ENCODE measurements at regions not wholly inside any gene's neighbourhood (a gene's known extent, or its start where the extent isn't known, plus 50 kb on each side); places are given as distances from the start of the nearest gene placed in this dataset.

GRCh38 chr4:31334086-31334910 lies 614.1 kb downstream of the PCDH7 start:
- ATAC-seq (ENCODE audit: low FRiP score in 2 of 2), result no peak
- 70 to 74% methylated on average over 2 of the region's 2 CpGs for WGBS, 2 donors
- no peaks in the 10 kb centered on the region for H3K27me3 ChIP-seq

GRCh38 chr4:31338000-31338399 lies 617.8 kb downstream of the PCDH7 start:
- no peak for ATAC-seq (ENCODE audit: low FRiP score in 2 of 2)
- H3K36me3 ChIP-seq, result no peaks in the 10 kb centered on the region

More at GRCh38 chr4:31334086-31334910, 614.1 kb downstream of the PCDH7 start:
- H3K4me1 ChIP-seq, result no peaks in the 10 kb centered on the region
- H3K36me3 ChIP-seq, result no peaks in the 10 kb centered on the region
- DNase-seq, result no peak
- no peak overlapping the region for H3K4me3 ChIP-seq
- no peak overlapping the region for H3K27ac ChIP-seq
- TF ChIP-seq POLR2AphosphoS5 (IDR thresholded peaks at IDR 0.05), result no peak
- TF ChIP-seq CTCF (IDR thresholded peaks at IDR 0.05), result no peak
- TF ChIP-seq POLR2A (IDR thresholded peaks at IDR 0.05), result no peak
- no peak for TF ChIP-seq EP300 (IDR thresholded peaks at IDR 0.05)
- no peaks in the 10 kb centered on the region for H3K9me3 ChIP-seq

GRCh38 chr4:31341601-31342359 lies 621.6 kb downstream of the PCDH7 start:
- Histone ChIP-seq H3K27me3 (no peaks in the 10 kb centered on the region), H3K36me3 (no peaks in the 10 kb centered on the region), H3K4me3 (no peak overlapping the region), H3K9me3 (peaks cover 0 to 7% (median 2%) of the 10 kb centered on the region in 4 donors), H3K4me1 (no peaks in the 10 kb centered on the region), H3K27ac (no peak overlapping the region)
- ATAC-seq (ENCODE audit: low FRiP score in 2 of 2), result no peak
- no peak for TF ChIP-seq CTCF (IDR thresholded peaks at IDR 0.05)
- no peak for TF ChIP-seq POLR2AphosphoS5 (IDR thresholded peaks at IDR 0.05)
- TF ChIP-seq POLR2A (IDR thresholded peaks at IDR 0.05), result no peak
- TF ChIP-seq EP300 (IDR thresholded peaks at IDR 0.05), result no peak
- DNase-seq, result no peak
- WGBS, 2 donors, result 46 to 73% methylated on average over 4 of the region's 4 CpGs

More at GRCh38 chr4:31338000-31338399, 617.8 kb downstream of the PCDH7 start:
- H3K4me1 ChIP-seq, result no peaks in the 10 kb centered on the region
- H3K27me3 ChIP-seq, result no peaks in the 10 kb centered on the region
- TF ChIP-seq POLR2AphosphoS5 (IDR thresholded peaks at IDR 0.05) (no peak), POLR2A (IDR thresholded peaks at IDR 0.05) (no peak)
- no peak overlapping the region for H3K4me3 ChIP-seq
- DNase-seq, result no peak
- peaks cover 0 to 5% (median under 1%) of the 10 kb centered on the region in 4 donors for H3K9me3 ChIP-seq
- no peak overlapping the region for H3K27ac ChIP-seq

- TF ChIP-seq POLR2AphosphoS5 (IDR thresholded peaks at IDR 0.05), result no peak
- TF ChIP-seq CTCF (IDR thresholded peaks at IDR 0.05), result no peak
- TF ChIP-seq POLR2A (IDR thresholded peaks at IDR 0.05), result no peak
- no peak for TF ChIP-seq EP300 (IDR thresholded peaks at IDR 0.05)
- no peaks in the 10 kb centered on the region for H3K27me3 ChIP-seq
- H3K27ac ChIP-seq, result no peak overlapping the region
- H3K9me3 ChIP-seq, result peaks cover 0 to 7% (median 2%) of the 10 kb centered on the region in 4 donors
- ATAC-seq (ENCODE audit: low FRiP score in 2 of 2) (no peak), DNase-seq (no peak)
- no peaks in the 10 kb centered on the region for H3K36me3 ChIP-seq
- H3K4me1 ChIP-seq, result no peaks in the 10 kb centered on the region
- H3K4me3 ChIP-seq, result no peak overlapping the region
Measured at GRCh38 chr4:31343061-31343460, 622.9 kb downstream of the PCDH7 start.

GRCh38 chr4:31349907-31350306 lies 629.7 kb downstream of the PCDH7 start:
- Histone ChIP-seq H3K36me3 (no peaks in the 10 kb centered on the region), H3K27ac (no peak overlapping the region), H3K4me1 (no peaks in the 10 kb centered on the region), H3K4me3 (no peak overlapping the region), H3K9me3 (no peaks in the 10 kb centered on the region), H3K27me3 (no peaks in the 10 kb centered on the region)
- DNase-seq (no peak), ATAC-seq (ENCODE audit: low FRiP score in 2 of 2) (no peak)
- 23 to 41% methylated on average over 1 of the region's 1 CpG for WGBS, 2 donors
- TF ChIP-seq POLR2AphosphoS5 (IDR thresholded peaks at IDR 0.05) (no peak), CTCF (IDR thresholded peaks at IDR 0.05) (no peak), EP300 (IDR thresholded peaks at IDR 0.05) (no peak), POLR2A (IDR thresholded peaks at IDR 0.05) (no peak)
